IMR-90 (cell line): ENCODE measurements at regions not wholly inside any gene's neighbourhood (a gene's known extent, or its start where the extent isn't known, plus 50 kb on each side); places are given as distances from the start of the nearest gene placed in this dataset.
A peak's percentile ranks its signal among the peaks of the same experiment; 100 is the strongest.

Experiments used
- ATAC-seq: fragments of 200-7000 bp; cut with Tn5 transposase; 2 replicates; pipeline ENCODE4 v1.9.1; 2020; ENCODE audit warnings: low read depth, mild to moderate bottlenecking, moderate library complexity
- BruUV-seq: library from RNA; stranded (reverse); fragments of 400-500 nt; replicated peaks from 2 replicates; lab custom pipeline; 2021; lab: Mats Ljungman, UMichigan
- CTCF ChIA-PET: fragments of 300-600 bp; formaldehyde crosslinking; extraction: SDS; loops from one replicate; lab custom pipeline; 2021; ENCODE audit warnings: antibody characterized with exemption; lab: Yijun Ruan, JAX
- POLR2A ChIA-PET: fragments of 300-600 bp; sonication (Branson Sonifier 250); formaldehyde crosslinking; loops from one replicate; lab custom pipeline; 2022; ENCODE audit warnings: antibody characterized with exemption; ENCODE audit not compliant: unreplicated experiment; lab: Charles Lee
- DNase-seq: peaks from one replicate; pipeline ENCODE4 v3.0.0; 2013
- H2AFZ ChIP-seq: replicated peaks from 2 replicates; pipeline ENCODE3; 2013; ENCODE audit warnings: low read length, mild to moderate bottlenecking; ENCODE audit not compliant: poor library complexity
- H2AK5ac ChIP-seq: 2 replicates; pipeline ENCODE4 v1.6.1; 2013; ENCODE audit warnings: low read depth, low read length, inconsistent platforms
- H2AK9ac ChIP-seq: replicated peaks from 2 replicates; pipeline ENCODE3; 2013; ENCODE audit warnings: mild to moderate bottlenecking, low read depth, low read length, moderate library complexity; ENCODE audit not compliant: poor library complexity
- H2BK120ac ChIP-seq: 2 replicates; pipeline ENCODE4 v1.6.1; 2013; ENCODE audit warnings: low read depth, low read length, inconsistent platforms
- H2BK15ac ChIP-seq: 3 replicates; pipeline ENCODE4 v1.6.1; 2013; ENCODE audit warnings: low read depth, low read length, inconsistent platforms
- H2BK20ac ChIP-seq: 2 replicates; pipeline ENCODE4 v1.6.1; 2013; ENCODE audit warnings: low read depth, mild to moderate bottlenecking, inconsistent platforms, low read length, moderate library complexity
- H2BK5ac ChIP-seq: 2 replicates; pipeline ENCODE4 v1.6.1; 2013; ENCODE audit warnings: mild to moderate bottlenecking, low read depth, low read length, inconsistent platforms; ENCODE audit not compliant: poor library complexity, severe bottlenecking
- H3K14ac ChIP-seq: replicated peaks from 2 replicates; pipeline ENCODE4 v1.6.1; 2013; ENCODE audit warnings: low read depth, low read length, inconsistent platforms
- H3K18ac ChIP-seq: 2 replicates; pipeline ENCODE4 v1.6.1; 2013; ENCODE audit warnings: low read depth, low read length, control low read depth
- H3K23ac ChIP-seq: 2 replicates; pipeline ENCODE4 v1.6.1; 2013; ENCODE audit warnings: low read depth, low read length, inconsistent platforms
- H3K27ac ChIP-seq: 2 replicates; pipeline ENCODE4 v1.5.1; 2013; ENCODE audit warnings: mild to moderate bottlenecking, control low read depth, low read length; ENCODE audit not compliant: insufficient read depth
- H3K27me3 ChIP-seq: 2 replicates; pipeline ENCODE4 v1.6.1; 2013; ENCODE audit warnings: low read length; ENCODE audit not compliant: control insufficient read depth, insufficient read depth
- H3K36me3 ChIP-seq: 2 replicates; pipeline ENCODE4 v1.6.1; 2013; ENCODE audit warnings: low read length, mixed read lengths; ENCODE audit not compliant: control insufficient read depth, insufficient read depth
- H3K4ac ChIP-seq: 2 replicates; pipeline ENCODE4 v1.6.1; 2013; ENCODE audit warnings: low read depth, low read length, inconsistent platforms
- H3K4me1 ChIP-seq: 2 replicates; pipeline ENCODE4 v1.6.1; 2013; ENCODE audit warnings: low read length, mixed read lengths; ENCODE audit not compliant: control insufficient read depth, insufficient read depth
- H3K4me2 ChIP-seq: 2 replicates; pipeline ENCODE4 v1.6.1; 2013; ENCODE audit warnings: low read depth, mild to moderate bottlenecking, control low read depth, low read length, moderate library complexity
- H3K4me3 ChIP-seq: 2 replicates; pipeline ENCODE4 v1.5.1; 2013; ENCODE audit warnings: low read depth, mild to moderate bottlenecking, control low read depth, low read length, moderate library complexity; ENCODE audit not compliant: insufficient read depth
- H3K56ac ChIP-seq: 2 replicates; pipeline ENCODE4 v1.6.1; 2013; ENCODE audit warnings: low read length, inconsistent platforms; ENCODE audit not compliant: insufficient read depth; ENCODE audit errors: extremely low read depth
- H3K79me1 ChIP-seq, 2 experiments: 2 replicates each; pipeline ENCODE4 v1.6.1; 2013; ENCODE audit warnings: low read length in 2 of 2, inconsistent platforms in 1 of 2, low read depth in 1 of 2
- H3K9ac ChIP-seq: 2 replicates; pipeline ENCODE4 v1.6.1; 2013; ENCODE audit warnings: low read depth, low read length, control low read depth
- H3K9me1 ChIP-seq: 2 replicates; pipeline ENCODE4 v1.6.1; 2013; ENCODE audit warnings: low read length, inconsistent platforms; ENCODE audit not compliant: insufficient read depth
- H3K9me3 ChIP-seq: 2 replicates; pipeline ENCODE4 v1.6.1; 2013; ENCODE audit warnings: low read length; ENCODE audit not compliant: control insufficient read depth, insufficient read depth
- H4K20me1 ChIP-seq: 2 replicates; pipeline ENCODE4 v1.6.1; 2013; ENCODE audit warnings: low read length, inconsistent platforms; ENCODE audit not compliant: insufficient read depth
- H4K5ac ChIP-seq: 2 replicates; pipeline ENCODE4 v1.6.1; 2013; ENCODE audit warnings: mild to moderate bottlenecking, low read depth, low read length, control low read depth
- H4K8ac ChIP-seq, 2 experiments: 2 replicates each; pipeline ENCODE4 v1.6.1; 2013; ENCODE audit warnings: low read depth in 2 of 2, low read length in 2 of 2, control low read depth in 1 of 2, inconsistent platforms in 1 of 2
- H4K91ac ChIP-seq: 2 replicates; pipeline ENCODE4 v1.6.1; 2013; ENCODE audit warnings: low read depth, low read length, inconsistent platforms; ENCODE audit not compliant: insufficient read depth
- BHLHE40 ChIP-seq: fragments of 150-350 bp; IDR thresholded peaks from 2 replicates; pipeline ENCODE4 v1.6.1; 2016; ENCODE audit warnings: mild to moderate bottlenecking, low read depth, low read length
- CEBPB ChIP-seq: IDR thresholded peaks from 2 replicates; pipeline ENCODE4 v1.6.1; 2012; ENCODE audit warnings: low read depth, low read length, improper control_type of control experiment
- CHD1 ChIP-seq: IDR thresholded peaks from 2 replicates; pipeline ENCODE4 v1.6.1; 2012; ENCODE audit warnings: low read depth, low read length, improper control_type of control experiment
- FOS ChIP-seq: fragments of 150-350 bp; IDR thresholded peaks from 2 replicates; pipeline ENCODE4 v1.6.1; 2016; ENCODE audit warnings: low read depth, low read length
- MAFK ChIP-seq: IDR thresholded peaks from 2 replicates; pipeline ENCODE4 v1.6.1; 2012; ENCODE audit warnings: low read depth, low read length, improper control_type of control experiment
- MAZ ChIP-seq: IDR thresholded peaks from 2 replicates; pipeline ENCODE4 v1.6.1; 2012; ENCODE audit warnings: low read depth, mild to moderate bottlenecking, low read length, improper control_type of control experiment, moderate library complexity, borderline replicate concordance
- MXI1 ChIP-seq: IDR thresholded peaks from 2 replicates; pipeline ENCODE4 v1.6.1; 2012; ENCODE audit warnings: low read depth, mild to moderate bottlenecking, low read length, moderate library complexity, borderline replicate concordance
- NFE2L2 ChIP-seq: fragments of 150-350 bp; IDR thresholded peaks from 2 replicates; pipeline ENCODE4 v1.6.1; 2016; ENCODE audit warnings: low read depth, mild to moderate bottlenecking, low read length
- POLR2A ChIP-seq: IDR thresholded peaks from 2 replicates; pipeline ENCODE4 v1.6.1; 2012; ENCODE audit warnings: mild to moderate bottlenecking, low read depth, low read length
- RAD21 ChIP-seq: IDR thresholded peaks from 2 replicates; pipeline ENCODE4 v1.6.1; 2012; ENCODE audit warnings: low read length, improper control_type of control experiment
- RCOR1 ChIP-seq: IDR thresholded peaks from 2 replicates; pipeline ENCODE4 v1.6.1; 2012; ENCODE audit warnings: mild to moderate bottlenecking, low read length, improper control_type of control experiment; ENCODE audit not compliant: insufficient replicate concordance
- RFX5 ChIP-seq: IDR thresholded peaks from 2 replicates; pipeline ENCODE4 v1.8.0; 2012; ENCODE audit warnings: low read depth, mild to moderate bottlenecking, low read length, moderate library complexity
- SMC3 ChIP-seq: fragments of 150-350 bp; IDR thresholded peaks from 2 replicates; pipeline ENCODE4 v1.6.1; 2016; ENCODE audit warnings: low read depth, mild to moderate bottlenecking, antibody characterized with exemption, low read length, moderate library complexity
- WGBS, 2 experiments: methylation state at CpG; one replicate each; pipeline versions ENCODE4 v1.1.5 to v1.1.7; 2013; ENCODE audit warnings: missing lambda C conversion rate in 2 of 2; ENCODE audit not compliant: insufficient read length in 1 of 2; ENCODE audit errors: extremely low coverage in 2 of 2; 5-methylcytosine and 5-hydroxymethylcytosine counted together
- dilution Hi-C: fragments of 300-500 bp; cut with HindIII; formaldehyde crosslinking; loops from one replicate; pipeline ENCODE4 v1.14.3; 2018; ENCODE audit warnings: low sequenced_read_pairs; ENCODE audit not compliant: unreplicated experiment
- in situ Hi-C: fragments of 300-500 bp; cut with MboI; formaldehyde crosslinking; loops from 3 replicates; pipeline ENCODE4 v1.14.3; 2019; ENCODE audit warnings: low sequenced_read_pairs, inconsistent platforms, mixed read lengths
- intact Hi-C: fragments of 100-400 bp; cut with micrococcal nuclease; formaldehyde crosslinking; loops from 2 replicates; pipeline ENCODE4 v1.10.0; 2022
- TF ChIP-seq, protein P1 (sequence below): conservative IDR thresholded peaks from 2 replicates; pipeline ENCODE4 v1.5.1; 2012; ENCODE audit warnings: mild to moderate bottlenecking, low read depth, low read length, improper control_type of control experiment
- TF ChIP-seq, protein P2 (sequence below): fragments of 150-350 bp; IDR thresholded peaks from 2 replicates; pipeline ENCODE4 v1.6.1; 2016; ENCODE audit warnings: low read depth, mild to moderate bottlenecking, low read length, moderate library complexity, borderline replicate concordance

DNA sequence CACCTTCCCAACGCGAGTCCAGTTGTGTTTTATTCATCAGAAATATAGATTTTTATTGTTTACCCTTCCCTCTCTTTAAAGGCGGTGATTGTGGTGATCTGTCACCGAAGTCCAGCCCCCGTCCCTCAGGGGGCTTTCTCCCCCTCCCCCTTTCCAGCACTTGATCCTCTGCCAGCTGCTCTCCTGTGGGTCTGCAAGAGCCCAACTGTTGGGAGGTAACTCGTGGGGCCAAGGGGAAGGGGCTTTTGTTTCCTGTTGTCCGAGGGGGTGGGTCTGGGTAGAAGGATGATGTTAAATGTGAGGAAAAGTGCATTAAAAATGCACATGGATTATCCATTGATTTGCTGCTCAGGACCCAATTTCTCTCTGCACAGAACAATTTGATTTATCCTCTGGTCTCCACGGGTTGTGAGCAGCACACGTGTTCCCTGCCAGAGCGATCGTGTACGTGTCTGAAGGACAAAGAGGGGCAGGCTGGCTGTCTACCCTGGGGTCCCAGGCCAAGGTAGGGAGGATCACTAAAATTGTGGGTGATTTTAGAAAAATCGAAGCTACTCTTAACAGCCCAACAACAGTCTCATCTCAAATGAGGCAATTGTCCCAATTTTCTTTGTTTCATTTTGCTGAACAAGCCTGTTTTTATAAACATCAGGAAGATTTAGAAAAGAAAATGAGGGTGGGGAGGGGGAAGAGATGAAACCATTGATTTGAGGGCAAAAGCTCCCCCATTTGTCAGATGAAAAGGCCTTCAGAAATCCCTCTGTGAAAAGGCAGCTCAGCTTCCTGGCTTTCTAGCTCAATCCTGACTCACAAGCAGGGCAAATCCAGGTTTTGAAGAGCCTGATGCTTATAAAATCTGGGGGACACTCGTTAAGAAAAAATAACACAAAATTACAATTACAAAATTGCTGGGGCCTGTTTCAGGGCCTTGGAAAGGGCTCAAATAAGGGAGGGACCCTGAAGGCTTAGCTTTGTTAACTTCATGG is 176.2 kb downstream of the RHOU start:
- Histone ChIP-seq H3K14ac (no peak overlapping the region), H4K8ac (no peak overlapping the region), H3K27ac (no peak overlapping the region), H3K9me1 (0 out of 2 replicates have a peak, but pooled peaks cover 2% of the 10 kb centered on the region), H3K18ac (peak overlapping the region; percentile 40; the same call in 1 of the 2 replicates), H2BK120ac (no peak overlapping the region), H4K91ac (no peak overlapping the region), H3K4me3 (no peak overlapping the region), H3K9ac (no peak overlapping the region), H3K4ac (no peak overlapping the region), H3K23ac (no peak overlapping the region), H3K9me3 (no peaks in the 10 kb centered on the region), H3K36me3 (no peaks in the 10 kb centered on the region), H3K4me1 (no peaks in the 10 kb centered on the region), H3K27me3 (no peaks in the 10 kb centered on the region; the same call in 1 of the 2 replicates), H4K5ac (no peak overlapping the region; the same call in 1 of the 2 replicates), H2BK5ac (no peak overlapping the region), H4K20me1 (no peaks in the 10 kb centered on the region), H3K79me1 (no peaks in the 10 kb centered on the region), H3K4me2 (no peak overlapping the region), H2AK5ac (no peak overlapping the region), H3K56ac (no peak overlapping the region), H2AK9ac (no peak overlapping the region), H2BK15ac (no peak overlapping the region), H2AFZ (no peak overlapping the region), H2BK20ac (no peak overlapping the region)
- dilution Hi-C loops: no loop called here
- ChIA-PET CTCF (interaction anchor here (0.8 kb wide), 1 partner anchor 10 kb away, joined by 3 read pairs; no protein-coding TSS in a partner anchor), POLR2A (no interaction called here)
- in situ Hi-C loops: no loop called here
- WGBS, 2 experiments: no CpG with 5 or more reads among the region's 14 CpGs
- intact Hi-C loops: no loop called here
- DNase-seq (no peak), ATAC-seq (no peak)
- BruUV-seq: no TSS peak
- no peak for TF ChIP-seq SMC3
- TF ChIP-seq MAFK: no peak
- TF ChIP-seq CEBPB: no peak
- no peak for TF ChIP-seq RFX5
- TF ChIP-seq POLR2A: no peak
- no peak for TF ChIP-seq MXI1
- TF ChIP-seq, protein P1, sequence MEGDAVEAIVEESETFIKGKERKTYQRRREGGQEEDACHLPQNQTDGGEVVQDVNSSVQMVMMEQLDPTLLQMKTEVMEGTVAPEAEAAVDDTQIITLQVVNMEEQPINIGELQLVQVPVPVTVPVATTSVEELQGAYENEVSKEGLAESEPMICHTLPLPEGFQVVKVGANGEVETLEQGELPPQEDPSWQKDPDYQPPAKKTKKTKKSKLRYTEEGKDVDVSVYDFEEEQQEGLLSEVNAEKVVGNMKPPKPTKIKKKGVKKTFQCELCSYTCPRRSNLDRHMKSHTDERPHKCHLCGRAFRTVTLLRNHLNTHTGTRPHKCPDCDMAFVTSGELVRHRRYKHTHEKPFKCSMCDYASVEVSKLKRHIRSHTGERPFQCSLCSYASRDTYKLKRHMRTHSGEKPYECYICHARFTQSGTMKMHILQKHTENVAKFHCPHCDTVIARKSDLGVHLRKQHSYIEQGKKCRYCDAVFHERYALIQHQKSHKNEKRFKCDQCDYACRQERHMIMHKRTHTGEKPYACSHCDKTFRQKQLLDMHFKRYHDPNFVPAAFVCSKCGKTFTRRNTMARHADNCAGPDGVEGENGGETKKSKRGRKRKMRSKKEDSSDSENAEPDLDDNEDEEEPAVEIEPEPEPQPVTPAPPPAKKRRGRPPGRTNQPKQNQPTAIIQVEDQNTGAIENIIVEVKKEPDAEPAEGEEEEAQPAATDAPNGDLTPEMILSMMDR: no peak
- TF ChIP-seq CHD1: no peak
- TF ChIP-seq FOS: no peak
- no peak for TF ChIP-seq MAZ
- TF ChIP-seq RCOR1: no peak
- TF ChIP-seq, protein P2, sequence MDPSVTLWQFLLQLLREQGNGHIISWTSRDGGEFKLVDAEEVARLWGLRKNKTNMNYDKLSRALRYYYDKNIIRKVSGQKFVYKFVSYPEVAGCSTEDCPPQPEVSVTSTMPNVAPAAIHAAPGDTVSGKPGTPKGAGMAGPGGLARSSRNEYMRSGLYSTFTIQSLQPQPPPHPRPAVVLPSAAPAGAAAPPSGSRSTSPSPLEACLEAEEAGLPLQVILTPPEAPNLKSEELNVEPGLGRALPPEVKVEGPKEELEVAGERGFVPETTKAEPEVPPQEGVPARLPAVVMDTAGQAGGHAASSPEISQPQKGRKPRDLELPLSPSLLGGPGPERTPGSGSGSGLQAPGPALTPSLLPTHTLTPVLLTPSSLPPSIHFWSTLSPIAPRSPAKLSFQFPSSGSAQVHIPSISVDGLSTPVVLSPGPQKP: no peak
- TF ChIP-seq NFE2L2: no peak
- no peak for TF ChIP-seq BHLHE40
- TF ChIP-seq RAD21: no peak
